Left hindlimb (tissue), 1 donor: ENCODE measurements at regions not wholly inside any gene's neighbourhood (a gene's known extent, or its start where the extent isn't known, plus 50 kb on each side); places are given as distances from the start of the nearest gene placed in this dataset.
A peak's percentile ranks its signal among the peaks of the same experiment; 100 is the strongest.

Source experiments
- DNase-seq: peaks from one replicate; pipeline ENCODE4 v3.0.0-alpha.2; 2018

DNA sequence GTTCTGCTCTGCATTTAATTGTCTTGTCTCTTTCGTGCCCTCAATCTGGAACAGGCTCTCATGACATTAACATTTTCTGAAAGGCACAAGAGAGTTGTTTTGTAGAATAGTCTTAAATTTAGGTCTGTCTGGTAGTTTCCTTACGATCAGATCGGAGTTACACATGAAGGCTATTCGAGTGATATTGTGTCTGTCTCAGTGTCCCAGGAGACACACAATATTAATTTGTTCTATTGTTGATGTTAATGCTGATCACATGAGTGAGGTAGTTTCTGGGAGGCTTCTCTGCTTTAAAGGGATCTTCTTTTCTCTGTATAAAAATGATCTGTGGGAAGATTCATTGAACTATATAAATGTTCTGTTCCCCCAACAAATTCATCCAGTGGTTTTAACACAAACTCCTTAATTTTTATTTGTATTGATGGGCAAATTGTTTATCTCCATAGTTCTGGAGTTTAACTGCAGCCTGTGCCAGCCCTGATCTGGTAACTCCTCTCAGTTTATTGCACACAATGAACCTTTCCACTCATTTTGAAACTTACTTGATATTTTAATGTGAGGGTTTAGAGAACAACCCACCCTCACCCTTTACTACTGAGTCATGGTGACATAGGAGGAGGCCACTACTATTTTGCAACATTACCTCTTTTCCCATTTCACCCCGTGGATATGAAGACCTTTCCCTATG, 223.0 kb downstream of the CBLN4 start:
- DNase-seq: no peak

DNA sequence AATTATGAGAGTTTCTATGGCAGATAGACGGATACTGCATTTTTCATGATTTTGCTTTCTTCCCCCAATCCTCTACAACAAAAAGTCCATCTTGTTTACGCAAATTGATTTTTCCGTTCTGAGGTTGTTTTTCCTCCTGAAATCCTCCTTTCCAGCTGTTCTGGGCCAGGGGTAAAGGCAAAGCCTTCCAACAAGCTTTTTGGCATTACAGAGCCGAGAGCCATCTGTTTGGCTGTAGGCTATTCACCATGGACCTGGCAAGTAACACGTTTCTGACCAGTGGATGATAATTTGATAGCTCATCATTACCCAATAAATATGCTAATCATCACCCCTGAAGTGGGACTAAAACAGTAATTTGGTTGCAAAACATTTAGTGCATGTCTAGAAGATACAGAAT, 226.5 kb downstream of the CBLN4 start:
- DNase-seq: no peak

DNA sequence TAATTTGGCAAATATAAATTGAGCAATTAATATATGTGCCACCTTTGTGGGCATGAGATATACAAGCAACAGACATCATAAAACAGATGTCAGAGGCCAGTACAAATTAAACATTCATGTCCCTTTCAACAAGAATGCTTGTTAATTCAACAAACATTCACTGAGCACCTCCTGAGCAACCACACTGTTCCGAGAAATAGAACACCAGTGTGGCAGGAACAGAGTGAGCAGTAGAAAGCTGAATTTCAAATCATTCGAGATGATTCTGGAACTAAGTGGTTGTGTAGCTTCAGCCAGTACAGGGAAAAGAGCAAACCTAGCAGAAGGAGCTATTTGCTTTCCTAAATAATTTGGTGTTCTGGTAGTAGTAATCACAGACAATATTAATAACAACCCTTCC, 227.7 kb downstream of the CBLN4 start:
- no peak for DNase-seq

DNA sequence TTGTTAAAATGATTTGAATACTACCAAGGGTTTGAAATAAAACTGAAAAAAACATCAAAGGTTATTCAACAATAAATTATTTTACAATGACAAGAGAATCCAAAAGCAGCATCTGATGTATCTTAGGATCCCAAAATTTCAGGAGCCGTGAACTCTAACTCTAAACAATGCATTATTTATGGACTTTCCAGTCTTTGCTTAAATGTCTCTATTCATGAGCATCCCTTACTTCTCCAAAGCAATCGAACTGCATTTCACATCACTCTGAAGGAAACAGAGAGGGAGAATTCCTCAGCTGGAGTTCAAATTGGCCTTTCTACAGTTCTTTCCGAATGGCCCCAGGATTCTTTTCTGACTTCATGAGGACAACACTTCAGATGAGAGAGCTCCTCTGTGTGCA, 229.1 kb downstream of the CBLN4 start:
- DNase-seq: no peak

DNA sequence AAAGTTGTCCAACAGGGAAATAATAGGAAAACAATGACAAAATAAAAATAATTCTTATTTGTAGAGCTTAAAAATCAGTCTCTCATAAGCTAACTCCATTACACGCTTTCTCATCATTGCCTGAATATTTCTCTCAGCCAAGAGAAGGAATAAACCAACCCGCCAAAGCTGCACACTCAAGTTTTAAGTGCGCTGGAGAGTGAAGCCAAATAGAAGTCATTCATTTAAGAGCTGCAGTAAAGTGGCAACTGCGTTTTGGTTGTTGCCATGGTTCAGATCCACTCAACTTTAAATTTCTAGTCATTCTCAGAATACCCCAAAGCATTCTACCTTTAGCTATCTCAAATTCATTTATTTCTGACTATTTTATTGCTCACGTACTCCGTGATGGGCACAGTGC, 230.7 kb downstream of the CBLN4 start:
- no peak for DNase-seq

DNA sequence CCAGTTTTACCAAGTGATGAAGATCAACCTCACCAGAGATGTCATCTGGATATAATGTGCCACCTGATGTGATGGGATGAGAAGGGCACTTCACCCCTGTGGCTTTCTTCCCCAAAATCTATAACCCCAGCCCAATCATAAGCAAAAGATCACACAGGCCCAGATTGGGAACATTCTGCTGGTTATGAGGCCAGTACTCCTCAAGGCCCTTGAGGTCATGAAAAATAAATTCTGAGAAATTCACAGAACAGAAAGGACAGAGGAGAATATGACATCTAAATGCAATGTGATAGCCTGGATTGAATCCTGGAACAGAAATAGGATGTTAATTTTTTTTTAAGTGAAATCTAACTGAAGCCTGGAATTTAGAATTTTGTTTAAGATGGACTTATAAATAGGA, 243.5 kb downstream of the CBLN4 start:
- no peak for DNase-seq

DNA sequence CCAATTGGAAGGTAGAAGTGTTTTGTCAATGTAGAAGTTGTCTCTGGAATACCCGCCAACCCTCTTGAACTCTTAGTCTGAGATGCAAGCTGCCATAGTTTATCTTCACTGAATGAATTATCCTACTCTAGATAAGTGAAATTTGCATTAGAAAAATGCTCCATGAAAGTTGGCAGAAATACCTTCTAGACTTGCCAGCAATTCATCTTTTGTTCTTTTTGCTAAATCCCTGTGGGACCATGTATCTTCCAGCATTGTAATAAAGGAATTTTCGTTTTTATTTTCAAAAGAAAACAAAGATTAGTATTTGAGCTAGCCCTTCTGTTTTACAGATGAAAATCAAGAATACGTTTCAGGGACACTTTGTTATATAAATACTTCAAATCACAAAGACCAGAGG, 244.2 kb downstream of the CBLN4 start:
- no peak for DNase-seq

DNA sequence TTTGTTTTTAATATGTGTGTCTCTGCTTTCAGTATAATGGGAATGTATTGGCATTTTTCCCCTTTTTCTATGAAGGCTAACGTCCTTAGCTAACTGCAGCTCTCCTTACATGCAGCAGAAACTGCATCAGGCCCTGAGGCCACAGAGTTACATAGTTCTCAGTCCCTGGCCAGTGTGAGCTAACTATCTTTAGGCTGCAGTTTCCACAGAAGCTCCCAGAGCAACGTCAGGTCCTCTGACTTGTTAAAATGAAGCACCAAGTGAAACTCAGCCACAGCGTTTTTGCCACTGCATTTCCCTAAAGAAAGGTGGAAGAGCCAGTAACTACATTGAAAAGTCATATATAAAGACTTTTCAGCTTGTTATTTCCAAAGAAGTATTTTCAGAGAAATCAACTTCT, 244.7 kb downstream of the CBLN4 start:
- peak; percentile 30 for DNase-seq

DNA sequence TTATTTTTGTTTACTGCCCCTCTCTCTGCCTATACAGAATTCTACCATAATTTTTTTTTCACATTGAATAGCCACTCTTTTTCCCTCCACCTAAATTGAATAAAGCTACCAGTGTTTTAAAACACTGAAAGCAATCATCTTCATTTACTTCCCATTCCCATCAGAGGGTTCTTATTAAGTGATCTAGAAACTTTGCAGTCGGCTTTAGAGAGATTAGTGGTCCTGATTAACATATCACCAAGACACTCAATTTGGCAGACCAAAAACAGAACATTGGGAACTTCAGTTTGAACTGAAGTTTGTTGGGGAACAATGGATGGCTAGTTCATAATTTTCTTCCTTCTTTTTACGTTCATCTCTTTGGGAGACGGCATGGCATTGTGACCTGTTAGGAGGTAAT, 249.5 kb downstream of the CBLN4 start:
- no peak for DNase-seq

DNA sequence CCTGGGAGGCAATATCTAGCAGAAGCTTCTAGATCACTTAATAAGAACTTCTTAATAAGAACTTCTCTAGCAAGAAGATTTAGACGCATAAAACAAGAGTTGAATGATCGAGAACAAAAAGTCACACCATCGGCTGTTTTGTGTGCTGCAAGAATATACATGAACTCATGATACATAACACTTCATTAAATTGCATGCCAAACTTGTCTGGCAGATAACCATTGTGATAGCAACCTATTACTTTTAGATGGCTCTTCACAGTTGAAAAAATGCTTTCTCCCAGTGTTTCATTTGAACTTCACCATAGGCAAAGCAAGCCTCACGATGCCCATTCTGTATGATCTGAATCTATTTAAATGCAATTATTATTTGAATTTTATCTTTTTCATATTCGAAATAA, 249.9 kb downstream of the CBLN4 start:
- no peak for DNase-seq

DNA sequence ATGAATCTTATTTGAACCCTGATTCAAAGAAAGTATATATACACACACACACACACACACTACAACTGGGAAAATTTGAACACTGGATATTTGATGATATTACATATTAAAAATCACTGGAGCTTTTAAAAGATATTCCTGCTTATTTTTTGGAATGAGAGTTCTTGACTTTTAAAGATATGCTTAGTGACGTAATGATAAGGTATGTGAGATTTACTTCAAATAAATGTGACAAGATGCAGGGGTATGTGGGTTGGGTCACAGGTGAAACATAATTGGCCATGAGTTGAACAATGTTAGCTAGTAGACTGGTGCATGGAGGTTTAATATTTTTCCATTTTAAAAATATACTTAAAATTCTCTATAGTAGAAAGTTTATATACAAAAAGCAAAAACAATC, 258.6 kb downstream of the CBLN4 start:
- DNase-seq: no peak

DNA sequence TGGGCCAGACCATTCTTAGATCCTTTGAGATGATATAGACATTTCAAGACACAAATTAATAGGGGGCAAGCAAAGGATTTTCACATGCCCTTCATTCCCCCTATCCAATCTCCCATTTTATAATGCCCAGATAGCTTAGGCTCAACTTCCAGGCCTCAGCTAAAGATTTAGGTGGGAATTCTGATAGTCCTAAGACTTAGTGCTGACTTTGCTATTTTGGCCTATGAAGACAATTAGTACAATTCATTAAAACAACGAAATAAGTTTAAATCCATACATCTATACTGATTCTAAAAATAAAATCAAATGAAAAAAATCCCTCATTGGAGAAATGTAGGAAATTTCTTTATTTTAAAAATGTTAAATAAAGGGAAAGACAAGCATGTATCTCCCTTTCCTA, 259.5 kb downstream of the CBLN4 start:
- no peak for DNase-seq

DNA sequence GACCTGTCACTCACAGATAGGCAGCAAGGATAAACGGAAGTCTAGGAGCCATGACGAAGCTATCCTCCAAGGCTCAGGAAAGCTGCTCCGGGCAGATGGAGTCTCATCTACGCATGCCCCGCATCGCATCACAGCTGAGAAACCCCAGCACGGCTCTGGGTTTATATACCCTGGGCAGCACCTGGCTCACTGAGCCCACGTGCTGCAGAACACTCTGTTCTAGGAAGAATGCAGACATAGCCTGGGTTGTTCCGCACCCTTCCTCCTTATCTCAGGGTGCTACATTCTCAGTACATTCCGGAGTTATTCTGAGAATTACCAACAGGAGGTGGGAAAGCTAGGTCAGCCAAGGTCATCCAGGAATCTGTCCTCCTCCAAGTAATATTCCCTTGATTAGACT, 260.4 kb downstream of the CBLN4 start:
- no peak for DNase-seq

DNA sequence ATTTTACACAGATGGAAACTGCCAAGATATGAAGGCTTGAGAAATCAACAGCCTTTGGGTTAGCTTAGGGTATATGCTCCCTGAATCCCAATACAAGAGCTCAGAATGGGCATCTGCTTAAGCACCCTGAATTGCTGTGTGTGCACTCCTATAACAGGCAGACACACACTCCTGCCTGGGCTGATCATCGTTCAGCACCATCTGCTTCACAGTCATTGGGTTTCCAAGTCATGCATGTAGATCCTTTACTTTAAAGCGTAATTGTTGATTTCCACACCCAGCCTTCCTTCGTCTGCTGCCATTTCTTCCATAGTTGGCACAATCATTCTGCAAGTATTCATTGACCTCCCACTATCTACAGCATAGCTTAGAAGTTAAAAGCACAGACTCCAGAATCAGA, 263.5 kb downstream of the CBLN4 start:
- DNase-seq: no peak

DNA sequence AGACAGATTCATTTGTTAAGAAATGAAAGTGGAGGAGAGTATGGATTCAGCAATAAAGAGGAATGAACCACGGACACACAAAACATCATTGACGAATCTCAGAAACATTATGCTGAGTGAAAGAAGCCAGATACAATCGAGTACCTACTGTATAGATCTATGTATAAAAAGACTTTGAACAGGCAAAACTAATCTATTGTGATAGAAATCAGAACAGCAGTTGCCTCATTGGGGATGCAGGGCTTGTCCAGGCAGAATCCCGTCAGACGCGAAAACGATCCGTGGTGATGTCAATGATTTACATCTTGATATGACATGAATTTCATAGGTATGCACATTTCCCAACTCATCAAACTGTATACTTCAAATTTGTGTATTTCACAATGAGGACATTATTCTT, 265.2 kb downstream of the CBLN4 start:
- no peak for DNase-seq

DNA sequence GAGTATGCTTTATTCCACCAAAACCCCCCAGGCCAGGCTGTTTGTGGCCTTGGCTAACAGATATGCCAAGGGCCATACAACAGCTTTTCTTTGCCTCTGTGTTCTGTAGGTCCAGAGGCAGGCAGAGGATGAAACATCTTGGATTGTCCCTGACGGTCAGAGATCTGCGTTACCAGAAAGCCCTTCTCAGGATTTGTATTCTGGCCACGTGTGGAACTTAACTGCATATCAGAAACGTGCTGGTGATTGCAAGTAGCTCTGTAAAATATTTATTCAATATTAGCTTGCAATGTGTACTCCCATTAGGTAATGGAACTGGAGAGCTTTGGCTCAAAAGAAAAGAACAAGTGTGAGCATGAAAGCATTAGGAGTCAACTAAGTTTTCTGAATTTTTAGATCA, 275.0 kb downstream of the CBLN4 start:
- no peak for DNase-seq

DNA sequence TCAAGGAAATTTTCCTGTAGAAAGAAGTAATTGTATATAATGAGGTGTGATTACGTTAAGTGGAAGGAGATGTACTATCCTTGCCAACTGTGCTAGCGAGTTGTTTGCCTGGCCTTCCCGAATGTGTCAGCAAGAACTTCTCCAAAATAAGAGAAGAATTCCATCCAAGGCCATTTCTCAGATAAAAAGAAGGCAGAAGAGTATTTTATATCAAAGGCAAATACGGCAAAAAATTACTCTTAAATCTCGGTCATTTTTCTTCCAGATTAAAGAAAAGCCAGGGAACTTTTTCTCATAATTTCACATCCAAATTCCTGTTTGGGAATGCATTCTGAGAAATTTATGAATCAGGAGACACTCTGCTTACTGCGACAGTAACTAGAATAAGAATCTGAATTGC, 290.6 kb downstream of the CBLN4 start:
- no peak for DNase-seq

DNA sequence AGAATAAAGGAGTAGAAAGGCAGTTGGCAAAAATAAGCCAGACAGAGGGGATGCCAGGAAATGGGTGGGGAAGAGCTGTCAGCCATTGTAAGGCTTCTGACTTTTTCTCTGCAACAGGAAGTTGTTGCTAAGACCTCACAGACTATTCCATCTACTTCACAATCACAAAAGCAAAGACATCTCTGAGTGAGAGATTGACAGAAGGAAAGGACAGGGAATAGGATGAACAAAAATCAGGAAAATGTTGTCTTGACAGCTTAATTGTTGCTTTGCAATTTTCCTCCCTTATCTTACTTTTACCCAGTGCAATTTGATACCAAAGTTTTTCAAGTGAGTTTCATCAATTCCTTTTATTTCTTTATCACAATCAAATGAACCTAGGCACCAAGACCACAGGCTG, 291.2 kb downstream of the CBLN4 start:
- DNase-seq: no peak

DNA sequence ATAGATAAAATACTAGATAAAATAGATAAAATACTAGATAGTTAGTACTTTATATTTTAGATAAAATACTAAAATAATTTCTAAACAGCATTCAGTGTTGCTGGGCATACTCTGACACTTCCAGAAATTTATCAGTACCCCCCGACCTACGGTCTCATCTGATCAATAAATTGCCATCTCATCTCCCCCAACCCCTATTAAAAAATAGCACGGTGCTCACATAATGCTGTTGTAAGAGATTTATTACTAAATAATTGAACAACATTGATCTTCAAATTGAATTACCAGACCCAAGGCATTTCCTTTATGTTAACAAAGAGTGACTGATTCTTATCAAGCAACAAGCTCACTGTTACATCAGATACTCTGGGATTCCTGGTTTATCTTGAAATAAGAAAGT, 300.9 kb downstream of the CBLN4 start:
- DNase-seq: no peak

DNA sequence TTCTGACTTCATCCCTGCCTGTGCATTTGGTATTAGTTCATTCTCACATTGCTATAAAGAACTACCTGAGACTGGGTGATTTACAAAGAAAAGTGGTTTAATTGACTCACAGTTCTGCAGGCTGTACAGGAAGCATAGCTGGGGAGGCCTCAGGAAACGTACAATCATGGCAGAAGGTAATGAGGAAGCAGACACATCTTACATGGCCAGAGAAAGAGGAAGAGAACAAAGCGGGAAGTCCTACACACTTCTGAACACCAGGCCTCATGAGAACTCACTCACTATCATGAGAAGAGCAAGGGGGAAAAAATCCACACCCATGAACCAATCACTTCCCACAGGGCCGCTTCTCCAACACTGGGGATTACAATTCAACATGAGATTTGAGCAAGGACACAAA, 303.9 kb downstream of the CBLN4 start:
- no peak for DNase-seq

DNA sequence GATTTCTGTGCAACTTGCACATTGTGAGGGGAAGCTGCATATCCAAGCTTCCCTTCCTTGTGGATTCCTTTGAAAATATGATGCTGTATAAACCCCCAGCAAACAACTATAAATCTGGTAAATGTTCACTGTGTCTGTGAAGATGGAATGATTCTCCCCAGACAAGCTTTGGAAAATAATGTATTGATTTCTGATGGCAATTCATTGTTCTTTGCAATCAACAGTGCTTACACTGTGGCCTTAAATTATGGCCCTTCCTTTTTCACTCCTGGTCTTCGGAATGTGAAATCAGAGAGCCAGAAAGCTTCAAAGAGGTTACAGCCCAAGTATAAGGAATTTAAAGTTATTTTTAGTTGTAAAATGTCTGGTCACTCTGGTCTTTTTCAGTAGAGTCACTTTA, 308.8 kb downstream of the CBLN4 start:
- DNase-seq: no peak

DNA sequence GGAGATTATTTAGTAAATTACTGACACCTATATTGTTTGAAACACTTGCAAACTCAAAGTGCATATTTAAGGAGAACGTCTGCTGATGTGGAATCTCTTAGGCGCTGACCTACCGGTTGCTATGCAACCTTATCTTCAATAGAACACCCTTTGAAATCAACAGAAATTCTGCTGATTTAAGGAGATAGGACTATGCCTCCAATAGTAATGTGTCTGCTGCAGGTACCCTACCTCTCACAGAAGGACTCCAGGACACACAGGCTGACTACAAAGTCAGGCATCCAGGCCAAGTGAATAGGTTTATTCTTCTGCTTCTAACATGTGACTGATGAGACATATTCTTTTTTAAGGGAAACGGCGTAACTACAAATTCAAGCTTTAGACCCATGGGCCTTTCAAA, 311.7 kb downstream of the CBLN4 start:
- DNase-seq: no peak

DNA sequence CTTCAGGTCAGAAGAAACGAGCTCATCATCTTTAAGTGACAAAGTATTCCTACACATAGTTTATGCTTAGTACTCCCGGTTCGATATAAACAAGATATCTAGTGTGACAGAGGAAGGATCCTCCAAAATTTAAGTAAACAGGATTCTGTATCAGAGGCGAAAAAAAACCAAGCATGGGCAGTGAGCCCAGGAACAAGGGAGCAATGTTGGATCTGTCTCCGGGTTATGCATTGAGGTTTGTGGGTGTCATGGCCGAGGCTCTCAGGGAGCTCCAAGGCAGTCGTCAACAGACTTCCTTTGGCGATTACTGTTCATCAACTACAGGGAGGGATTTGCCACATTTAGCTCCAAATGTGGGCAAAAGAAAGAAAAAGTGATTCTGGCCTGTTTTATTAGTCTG, 319.5 kb downstream of the CBLN4 start:
- no peak for DNase-seq

DNA sequence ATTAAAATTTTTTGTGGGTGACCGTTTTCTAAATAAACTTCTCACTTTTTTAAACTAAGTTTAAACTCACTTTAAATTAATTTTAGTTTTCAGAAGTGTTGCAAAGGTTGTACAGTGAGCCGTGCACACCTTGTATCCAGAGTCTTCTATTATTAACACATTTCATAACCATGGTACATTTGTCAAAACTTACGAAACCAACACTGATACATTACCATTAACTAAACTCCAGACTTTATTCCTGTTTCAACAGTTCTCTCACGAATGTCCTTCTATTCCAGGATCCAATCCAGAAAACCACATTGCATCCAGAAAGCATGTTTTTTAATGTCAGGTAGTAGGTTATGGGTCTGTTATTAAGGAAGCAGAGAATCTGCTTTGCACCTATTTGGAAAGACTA, 319.9 kb downstream of the CBLN4 start:
- no peak for DNase-seq

DNA sequence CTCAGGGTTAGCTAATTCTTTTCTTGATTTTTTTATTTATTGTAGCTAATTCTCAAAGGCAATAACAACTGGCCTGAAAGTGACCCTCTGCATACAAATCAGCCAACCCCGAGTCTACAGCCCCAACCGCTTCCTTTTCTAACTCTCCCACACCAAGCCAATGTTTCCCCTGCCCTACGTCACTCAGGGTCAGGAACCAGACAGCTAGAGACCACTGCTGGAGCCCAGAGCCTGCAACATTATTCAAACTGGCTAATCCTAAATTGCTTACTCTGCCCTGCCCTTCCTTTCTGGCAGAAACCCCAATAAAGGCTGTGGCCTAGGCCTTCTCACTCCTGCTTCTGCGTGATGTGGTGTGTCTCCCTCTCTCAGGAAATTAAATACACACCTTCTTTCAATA, 320.7 kb downstream of the CBLN4 start:
- DNase-seq: no peak
